Astrocyte of the cerebellum (primary cell): ENCODE measurements at regions not wholly inside any gene's neighbourhood (a gene's known extent, or its start where the extent isn't known, plus 50 kb on each side); places are given as distances from the start of the nearest gene placed in this dataset.

ENCODE experiments used
- DNase-seq: peaks from one replicate; pipeline ENCODE4 v3.0.0-alpha.2; 2011; ENCODE audit warnings: low read depth
- H3K4me3 ChIP-seq: 2 replicates; pipeline ENCODE4 v1.5.1; 2011; ENCODE audit warnings: mild to moderate bottlenecking, low read depth, low read length, moderate library complexity
- CTCF ChIP-seq: IDR thresholded peaks from 2 replicates; pipeline ENCODE4 v1.5.1; 2012; ENCODE audit warnings: low read length, low read depth, moderate library complexity, mild to moderate bottlenecking; ENCODE audit errors: missing control alignments
- in situ Hi-C: cut with HindIII; loops from 2 replicates; pipeline ENCODE4 v1.10.0; 2017; ENCODE audit warnings: low sequenced_read_pairs

GRCh38 chr4:101515566-101515965 is 168.2 kb upstream of the PPP3CA start:
- in situ Hi-C loops: no loop called here
- H3K4me3 ChIP-seq: no peak overlapping the region
- TF ChIP-seq CTCF: no peak
- no peak for DNase-seq

DNA sequence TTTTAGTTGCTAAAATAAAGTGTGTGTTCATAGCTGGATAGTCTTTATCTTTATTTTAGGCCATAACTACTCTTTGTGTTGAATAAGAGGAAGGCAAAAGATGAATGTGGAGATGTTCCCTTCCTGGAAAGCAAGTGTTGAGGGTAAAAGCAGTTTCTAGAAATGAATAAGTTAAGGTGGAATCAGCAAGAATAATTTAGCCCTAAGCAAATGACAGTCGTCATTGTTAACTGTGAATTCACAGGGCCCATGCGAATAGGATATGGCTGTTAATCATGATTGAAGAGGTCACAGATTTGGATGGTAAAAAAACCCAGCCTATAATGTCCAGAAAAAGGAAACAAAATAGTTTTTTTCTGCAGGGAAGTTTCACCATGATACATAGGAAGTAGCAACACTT is 167.8 kb upstream of the PPP3CA start:
- H3K4me3 ChIP-seq: no peak overlapping the region
- no peak for TF ChIP-seq CTCF
- no peak for DNase-seq
- in situ Hi-C loops: no loop called here

GRCh38 chr4:101512416-101512815 is 165.1 kb upstream of the PPP3CA start:
- in situ Hi-C loops: no loop called here
- DNase-seq: no peak
- H3K4me3 ChIP-seq: no peak overlapping the region
- no peak for TF ChIP-seq CTCF

- no peak for TF ChIP-seq CTCF
- DNase-seq: no peak
- H3K4me3 ChIP-seq: no peak overlapping the region
- in situ Hi-C loops: no loop called here
These were observed 154.1 kb upstream of the PPP3CA start for GRCh38 chr4:101501421-101501820.

DNA sequence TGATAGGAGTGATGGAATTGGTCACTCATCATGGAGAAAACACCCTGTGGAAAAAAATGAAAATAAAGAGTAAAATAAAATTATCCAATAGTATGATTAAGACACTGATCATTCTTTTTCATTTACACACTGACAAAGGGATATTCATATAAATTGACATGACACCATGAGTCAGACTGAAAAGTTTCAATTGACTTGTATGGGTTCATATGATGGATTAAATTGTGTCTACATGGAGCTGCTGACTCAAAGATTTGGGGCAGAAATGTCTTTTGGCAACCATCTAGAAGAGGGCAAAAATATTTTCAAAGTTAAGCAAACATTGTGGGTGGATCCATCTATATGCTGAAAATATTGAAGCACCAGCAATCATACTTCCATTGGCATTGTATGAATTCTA is 153.4 kb upstream of the PPP3CA start:
- in situ Hi-C loops: no loop called here
- H3K4me3 ChIP-seq: no peak overlapping the region
- no peak for DNase-seq

DNA sequence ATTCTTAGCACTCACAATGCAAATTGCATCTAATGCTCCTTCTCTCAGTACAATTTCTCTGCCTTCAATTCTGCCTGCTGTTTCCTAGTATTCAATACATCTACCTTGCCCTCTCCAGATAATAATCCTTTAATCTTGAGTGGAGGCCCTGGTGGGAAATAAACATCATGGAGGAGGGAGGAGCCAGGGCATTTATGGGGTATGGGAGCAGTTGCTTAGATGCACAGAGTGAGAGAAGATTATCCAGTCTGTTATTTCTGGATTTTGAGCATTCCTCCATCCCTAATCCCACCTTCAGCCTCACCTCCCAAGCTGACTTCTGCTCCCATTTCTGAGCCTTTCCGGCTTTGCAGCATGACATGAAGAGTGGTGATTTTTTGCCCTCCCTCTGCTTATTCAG is 127.9 kb upstream of the PPP3CA start:
- in situ Hi-C loops: no loop called here
- DNase-seq: no peak
- TF ChIP-seq CTCF: no peak
- no peak overlapping the region for H3K4me3 ChIP-seq

More for the DNA sequence above, 153.4 kb upstream of the PPP3CA start:
- no peak for TF ChIP-seq CTCF

DNA sequence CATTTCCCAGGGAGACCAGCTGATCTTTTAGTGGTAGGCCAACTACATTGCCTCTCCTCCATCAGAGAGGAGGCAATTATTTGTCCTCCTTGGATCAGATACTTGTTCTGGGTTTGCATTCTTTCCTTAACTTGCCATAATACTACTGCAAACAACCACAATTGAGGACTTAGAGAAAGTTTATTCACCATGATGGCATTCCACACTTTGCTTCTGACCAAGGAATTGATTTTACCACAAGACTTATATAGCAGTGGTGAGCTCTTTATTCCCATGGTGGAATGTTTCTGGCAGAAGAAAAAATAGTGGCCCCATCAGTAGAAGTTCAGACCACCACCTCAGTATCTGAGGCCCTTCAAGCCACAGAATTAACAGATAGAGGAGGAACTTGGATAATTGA is 123.9 kb upstream of the PPP3CA start:
- in situ Hi-C loops: no loop called here
- no peak for TF ChIP-seq CTCF
- peak; percentile 24 for DNase-seq
- no peak overlapping the region for H3K4me3 ChIP-seq
